Breast epithelium (tissue), 4 donors: ENCODE measurements at regions not wholly inside any gene's neighbourhood (a gene's known extent, or its start where the extent isn't known, plus 50 kb on each side); places are given as distances from the start of the nearest gene placed in this dataset.
"Not testable (repeated sequence)": the region's sequence is repeated elsewhere in the genome, so short reads cannot be mapped to it uniquely, and the experiment has no call there.

Source experiments
- DNase-seq, 2 donors: peaks; one replicate each; pipeline ENCODE4 v3.0.0-alpha.2; 2019; ENCODE audit warnings: low spot score in 2 of 2
- H3K27ac ChIP-seq, 2 donors: fragments of 200-600 bp; sonication (generic) in 1 of 2; one replicate each; pipeline ENCODE4 v1.5.1; 2016 to 2019; ENCODE audit warnings: mild to moderate bottlenecking in 1 of 2
- H3K27me3 ChIP-seq, 2 donors: fragments of 200-600 bp; sonication (generic) in 1 of 2; one replicate each; pipeline versions ENCODE4 v1.5.1 to v1.6.0; 2017 to 2019; ENCODE audit warnings: control low read depth in 1 of 2, mild to moderate bottlenecking in 1 of 2
- H3K36me3 ChIP-seq: fragments of 200-600 bp; one replicate; pipeline ENCODE4 v1.5.1; 2019
- H3K4me1 ChIP-seq, 2 donors: fragments of 200-600 bp; sonication (generic); one replicate each; pipeline ENCODE4 v1.5.1; 2016 to 2019; ENCODE audit warnings: control low read depth in 1 of 2
- H3K4me3 ChIP-seq, 3 donors: fragments of 200-600 bp; sonication (generic); 1 replicate in 2 of 3; 2 replicates in 1 of 3; pipeline ENCODE4 v1.5.1; 2016 to 2019; ENCODE audit warnings: mild to moderate bottlenecking in 3 of 3, moderate library complexity in 2 of 3
- H3K9me3 ChIP-seq, 2 donors: fragments of 200-600 bp; sonication (generic) in 1 of 2; one replicate each; pipeline ENCODE4 v1.5.1; 2016 to 2019; ENCODE audit warnings: control low read depth in 1 of 2
- POLR2A ChIP-seq: fragments of 450-650 bp; IDR thresholded peaks from one replicate; pipeline ENCODE4 v1.6.1; 2016; ENCODE audit warnings: antibody characterized with exemption, mild to moderate bottlenecking, moderate library complexity
- POLR2AphosphoS5 ChIP-seq, 3 donors: sonication (generic); formaldehyde crosslinking; IDR thresholded peaks; one replicate each; pipeline ENCODE4 v1.6.1; 2017; ENCODE audit warnings: antibody characterized with exemption in 3 of 3
- intact Hi-C: fragments of 100-400 bp; cut with DNase I; formaldehyde crosslinking; loops from one replicate; pipeline ENCODE4 v1.15.1; 2023; ENCODE audit warnings: low total_unique reads
- TF ChIP-seq, protein P1 (sequence below), 3 donors: fragments of 450-650 bp; IDR thresholded peaks; one replicate each; pipeline ENCODE4 v1.5.1; 2016 to 2017; ENCODE audit warnings: antibody characterized with exemption in 3 of 3, mild to moderate bottlenecking in 3 of 3, moderate library complexity in 3 of 3

DNA sequence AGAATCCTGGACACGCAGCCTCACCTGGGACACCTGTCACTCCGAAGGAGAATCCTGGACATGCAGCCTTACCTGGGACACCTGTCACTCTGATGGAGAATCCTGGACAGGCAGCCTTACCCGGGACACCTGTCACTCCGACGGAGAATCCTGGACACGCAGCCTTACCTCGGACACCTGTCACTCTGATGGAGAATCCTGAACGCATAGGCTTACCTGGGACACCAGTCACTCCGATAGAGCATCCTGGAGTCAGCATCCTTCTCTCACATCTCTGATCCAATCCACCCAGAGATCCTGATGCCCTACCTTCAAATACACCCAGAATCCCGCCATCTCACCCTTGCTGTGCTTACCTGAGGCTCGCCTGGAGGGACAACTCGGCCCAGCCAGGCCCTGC, 154.9 kb downstream of the NDUFA10 start:
- H3K27ac ChIP-seq, result no peak overlapping the region
- no peak for DNase-seq

DNA sequence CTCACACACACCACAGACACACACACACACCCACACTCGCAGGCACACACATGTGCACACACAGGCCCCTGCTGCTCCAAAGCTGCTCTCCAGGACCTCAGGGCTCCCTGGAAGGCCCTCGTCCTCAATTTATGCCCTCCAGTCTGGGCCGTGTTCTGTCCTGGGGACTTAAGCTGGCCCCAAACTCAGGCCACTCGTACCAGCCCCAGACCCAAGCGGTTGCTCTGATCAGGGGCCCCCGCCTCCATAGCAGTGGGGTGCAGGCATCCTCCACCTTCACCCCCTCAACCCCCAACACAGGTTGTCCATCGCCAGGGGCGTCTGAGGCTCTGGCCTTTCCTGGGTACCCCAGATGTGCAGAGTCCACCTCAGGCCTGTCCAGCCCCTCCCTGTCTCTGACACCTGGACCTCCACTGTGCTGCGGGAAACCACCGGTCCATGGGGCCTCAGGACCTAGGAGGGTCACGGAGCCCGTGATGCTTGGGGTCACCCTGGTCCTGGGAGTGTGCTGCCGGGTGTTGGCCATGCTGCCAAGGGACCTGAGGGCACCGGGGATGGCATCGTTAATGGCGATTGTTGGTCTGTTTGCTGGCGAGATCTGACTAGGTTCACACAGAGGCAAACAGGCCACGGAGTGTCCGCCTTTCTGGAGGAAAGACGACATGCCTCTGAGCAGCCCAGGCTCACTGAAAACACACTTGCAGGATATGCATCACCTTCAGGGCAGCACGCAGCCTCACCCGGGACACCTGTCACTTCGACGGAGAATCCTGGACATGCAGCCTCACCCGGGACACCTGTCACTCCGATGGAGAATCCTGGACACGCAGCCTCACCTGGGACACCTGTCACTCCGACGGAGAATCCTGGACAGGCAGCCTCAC, 155.6 kb downstream of the NDUFA10 start:
- DNase-seq, result peak in 1 of 2 donors; percentile 39
- intact Hi-C loops, result no loop called here
- TF ChIP-seq POLR2AphosphoS5 (IDR thresholded peaks at IDR 0.05) (no peak), POLR2A (no peak)
- TF ChIP-seq, protein P1, sequence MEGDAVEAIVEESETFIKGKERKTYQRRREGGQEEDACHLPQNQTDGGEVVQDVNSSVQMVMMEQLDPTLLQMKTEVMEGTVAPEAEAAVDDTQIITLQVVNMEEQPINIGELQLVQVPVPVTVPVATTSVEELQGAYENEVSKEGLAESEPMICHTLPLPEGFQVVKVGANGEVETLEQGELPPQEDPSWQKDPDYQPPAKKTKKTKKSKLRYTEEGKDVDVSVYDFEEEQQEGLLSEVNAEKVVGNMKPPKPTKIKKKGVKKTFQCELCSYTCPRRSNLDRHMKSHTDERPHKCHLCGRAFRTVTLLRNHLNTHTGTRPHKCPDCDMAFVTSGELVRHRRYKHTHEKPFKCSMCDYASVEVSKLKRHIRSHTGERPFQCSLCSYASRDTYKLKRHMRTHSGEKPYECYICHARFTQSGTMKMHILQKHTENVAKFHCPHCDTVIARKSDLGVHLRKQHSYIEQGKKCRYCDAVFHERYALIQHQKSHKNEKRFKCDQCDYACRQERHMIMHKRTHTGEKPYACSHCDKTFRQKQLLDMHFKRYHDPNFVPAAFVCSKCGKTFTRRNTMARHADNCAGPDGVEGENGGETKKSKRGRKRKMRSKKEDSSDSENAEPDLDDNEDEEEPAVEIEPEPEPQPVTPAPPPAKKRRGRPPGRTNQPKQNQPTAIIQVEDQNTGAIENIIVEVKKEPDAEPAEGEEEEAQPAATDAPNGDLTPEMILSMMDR (IDR thresholded peaks at IDR 0.05), result no peak

More for the DNA sequence above, 154.9 kb downstream of the NDUFA10 start:
- TF ChIP-seq POLR2AphosphoS5 (IDR thresholded peaks at IDR 0.05) (no peak), POLR2A (no peak)
- TF ChIP-seq, protein P1 (IDR thresholded peaks at IDR 0.05), result no peak
- intact Hi-C loops, result no loop called here
- peaks cover 0 to 3% of the 10 kb centered on the region in 2 donors for H3K27me3 ChIP-seq
- H3K9me3 ChIP-seq, result no peaks in the 10 kb centered on the region
- H3K36me3 ChIP-seq, result no peaks in the 10 kb centered on the region
- H3K4me3 ChIP-seq, result no peak overlapping the region
- H3K4me1 ChIP-seq, result no peaks in the 10 kb centered on the region

DNA sequence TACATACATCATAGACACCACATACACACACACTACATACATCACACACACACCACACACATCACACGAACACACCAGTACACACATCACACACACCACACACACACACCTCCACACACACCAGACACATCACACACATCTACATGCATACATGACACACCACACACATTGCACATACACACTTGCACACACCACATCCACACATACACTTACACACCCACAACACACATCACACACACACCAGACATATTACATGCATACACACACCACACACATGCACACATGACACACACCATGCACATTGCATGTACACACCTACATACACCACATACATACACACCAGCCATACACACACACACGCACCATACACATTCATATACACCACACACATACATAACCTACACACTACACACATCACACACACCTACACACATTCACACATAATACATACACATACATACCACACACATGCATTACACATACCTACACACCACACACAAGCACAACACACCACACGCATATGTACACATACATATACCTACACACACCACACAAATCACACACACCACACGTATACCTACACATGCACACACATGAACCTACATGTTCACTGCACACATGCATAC, 156.5 kb downstream of the NDUFA10 start:
- Histone ChIP-seq H3K9me3 (no peaks in the 10 kb centered on the region), H3K27ac (no peak overlapping the region), H3K4me3 (no peak overlapping the region), H3K27me3 (peaks cover 0 to 3% of the 10 kb centered on the region in 2 donors), H3K36me3 (no peaks in the 10 kb centered on the region), H3K4me1 (no peaks in the 10 kb centered on the region)
- intact Hi-C loops, result no loop called here
- DNase-seq, result peak in 1 of 2 donors; percentile 22
- TF ChIP-seq, protein P1 (IDR thresholded peaks at IDR 0.05), result no peak
- TF ChIP-seq POLR2A, result no peak

More for the DNA sequence above, 155.6 kb downstream of the NDUFA10 start:
- Histone ChIP-seq H3K27ac (no peak overlapping the region), H3K9me3 (no peaks in the 10 kb centered on the region), H3K4me3 (no peak overlapping the region), H3K27me3 (peaks cover 0 to 3% of the 10 kb centered on the region in 2 donors), H3K4me1 (no peaks in the 10 kb centered on the region), H3K36me3 (no peaks in the 10 kb centered on the region)

DNA sequence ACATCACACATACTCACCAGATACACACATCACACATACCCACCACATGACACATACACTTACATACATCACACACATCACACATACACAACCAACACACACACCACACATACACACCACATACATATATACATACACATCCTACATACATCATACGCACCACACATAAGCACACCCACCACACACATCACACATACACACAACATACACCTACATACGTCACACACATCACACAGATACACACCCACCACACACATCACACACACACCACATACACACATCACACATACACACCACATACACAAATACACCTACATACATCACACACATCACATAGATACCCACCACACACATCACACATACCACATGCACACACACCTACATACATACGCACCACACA, 158.4 kb downstream of the NDUFA10 start:
- TF ChIP-seq, protein P1 (IDR thresholded peaks at IDR 0.05), result no peak
- TF ChIP-seq POLR2A (no peak), POLR2AphosphoS5 (IDR thresholded peaks at IDR 0.05) (no peak)
- H3K36me3 ChIP-seq, result no peaks in the 10 kb centered on the region

DNA sequence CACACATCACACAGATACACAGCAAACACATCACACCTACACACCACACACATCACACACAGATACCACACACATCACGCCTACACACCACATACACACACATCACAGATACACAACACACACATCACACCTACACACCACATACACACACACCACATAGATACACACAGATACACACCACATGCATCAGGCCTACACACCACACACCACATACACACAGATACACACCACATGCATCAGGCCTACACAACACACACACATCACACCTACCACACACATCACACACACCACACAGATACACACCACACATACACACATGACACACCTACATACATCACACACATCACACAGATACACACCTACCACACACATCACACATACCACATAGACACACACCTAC, 158.8 kb downstream of the NDUFA10 start:
- no peaks in the 10 kb centered on the region for H3K36me3 ChIP-seq
- TF ChIP-seq POLR2A (no peak), POLR2AphosphoS5 (IDR thresholded peaks at IDR 0.05) (no peak)
- TF ChIP-seq, protein P1 (IDR thresholded peaks at IDR 0.05), result no peak
- DNase-seq, result no peak
- no peaks in the 10 kb centered on the region for H3K4me1 ChIP-seq
- intact Hi-C loops, result no loop called here
- no peak overlapping the region for H3K27ac ChIP-seq
- H3K4me3 ChIP-seq, result no peak overlapping the region
- H3K9me3 ChIP-seq, result no peaks in the 10 kb centered on the region
- H3K27me3 ChIP-seq, result peaks cover 0 to 3% of the 10 kb centered on the region in 2 donors

More for the DNA sequence above, 158.4 kb downstream of the NDUFA10 start:
- Histone ChIP-seq H3K27me3 (peaks cover 0 to 3% of the 10 kb centered on the region in 2 donors), H3K9me3 (no peaks in the 10 kb centered on the region), H3K4me1 (no peaks in the 10 kb centered on the region), H3K27ac (no peak overlapping the region), H3K4me3 (no peak overlapping the region)
- intact Hi-C loops, result no loop called here
- no peak for DNase-seq

DNA sequence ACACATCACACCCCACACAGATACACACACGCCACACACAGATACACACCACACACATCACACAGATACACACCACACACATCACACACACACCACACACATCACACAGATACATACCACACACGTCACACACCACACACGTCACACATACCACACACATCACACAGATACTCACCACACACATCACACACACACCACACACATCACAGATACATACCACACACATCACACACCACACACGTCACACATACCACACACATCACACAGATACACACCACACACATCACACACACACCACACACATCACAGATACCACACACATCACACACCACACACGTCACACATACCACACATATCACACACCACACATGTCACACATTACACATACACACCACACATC, 159.3 kb downstream of the NDUFA10 start:
- H3K27ac ChIP-seq, H3K4me3 ChIP-seq, H3K27me3 ChIP-seq, H3K36me3 ChIP-seq, H3K4me1 ChIP-seq, DNase-seq, intact Hi-C loops, H3K9me3 ChIP-seq: not testable (repeated sequence)
